ENCODE measurements at regions not wholly inside any gene's neighbourhood (a gene's known extent, or its start where the extent isn't known, plus 50 kb on each side); places are given as distances from the start of the nearest gene placed in this dataset.

DNA sequence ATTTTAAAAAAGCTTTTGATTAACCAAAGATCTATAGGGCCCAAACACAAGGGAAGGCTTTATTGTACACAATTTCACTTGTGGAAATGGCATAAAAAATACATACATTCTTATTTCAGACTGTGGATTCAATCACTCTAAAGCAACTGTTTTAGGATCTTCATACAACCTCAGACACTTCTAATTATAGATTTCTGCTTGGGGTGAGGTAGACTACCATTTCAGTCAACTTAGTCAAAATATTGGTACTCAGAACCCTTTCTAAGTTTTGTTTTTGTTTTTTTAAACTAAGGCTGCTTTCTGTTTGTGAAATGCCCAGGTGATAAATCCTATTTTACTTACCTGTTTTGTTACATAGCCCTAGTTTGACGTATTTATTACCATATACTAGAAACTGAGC lies 284.5 kb upstream of the RASA1 start:
- Mint-ChIP-seq H3K4me3 (no peak overlapping the region), H3K27ac (no peak overlapping the region), H3K4me1 (no peaks in the 10 kb centered on the region), H3K27me3 (peaks cover 11% of the 10 kb centered on the region), H3K9me3 (ENCODE audit: insufficient read depth) (no peaks in the 10 kb centered on the region)
- DNase-seq (no peak), ATAC-seq (ENCODE audit: low read depth) (no peak)
- Histone ChIP-seq H3K79me2 (ENCODE audit: control insufficient read depth, insufficient read depth, low read length) (no peaks in the 10 kb centered on the region), H3K9me3 (ENCODE audit: control extremely low read depth in 1 of 3, control insufficient read depth in 2 of 3, insufficient read depth in 1 of 3, low read length in 2 of 3) (no peaks in the 10 kb centered on the region), H2AFZ (ENCODE audit: insufficient read depth, low read depth, low read length, poor library complexity, severe bottlenecking) (no peak overlapping the region), H3K4me3 (ENCODE audit: control extremely low read depth in 1 of 5, extremely low read depth in 1 of 5, insufficient read depth in 1 of 5, low read depth in 2 of 5, low read length in 4 of 5) (no peak overlapping the region), H3K36me3 (replicated peaks in 1 of 2; ENCODE audit: control extremely low read depth in 1 of 2, control insufficient read depth in 1 of 2, extremely low read depth in 1 of 2, insufficient read depth in 2 of 2, low read length in 1 of 2) (no peaks in the 10 kb centered on the region), H3K4me2 (replicated peaks; ENCODE audit: low read depth, low read length, poor library complexity, severe bottlenecking) (no peak overlapping the region), H3K27ac (ENCODE audit: low read length in 2 of 2) (no peak overlapping the region), H4K20me1 (ENCODE audit: control insufficient read depth, insufficient read depth, low read length, poor library complexity, severe bottlenecking) (no peaks in the 10 kb centered on the region), H3K9ac (ENCODE audit: low read length) (no peak overlapping the region), H3K27me3 (replicated peaks in 1 of 4; ENCODE audit: control extremely low read depth in 1 of 4, control insufficient read depth in 3 of 4, insufficient read depth in 4 of 4, low read length in 3 of 4) (no peaks in the 10 kb centered on the region), H3K4me1 (ENCODE audit: control insufficient read depth in 2 of 2, insufficient read depth in 2 of 2, low read length in 2 of 2) (no peaks in the 10 kb centered on the region)
- intact Hi-C loops (cut with micrococcal nuclease), result no loop called here
- CTCF ChIA-PET, result interaction anchor here (1.0 kb wide), 1 partner anchor 10 kb away, joined by 3 read pairs; no protein-coding TSS in a partner anchor
- WGBS (ENCODE audit: insufficient coverage), result no CpG with 5 or more reads among the region's 1 CpG
- POLR2A ChIA-PET, result no interaction called here
- TF ChIP-seq EZH2 (IDR thresholded peaks at IDR 0.05; ENCODE audit: borderline replicate concordance, insufficient read depth, low read depth, low read length, poor library complexity, severe bottlenecking), result no peak
- TF ChIP-seq, protein P1, sequence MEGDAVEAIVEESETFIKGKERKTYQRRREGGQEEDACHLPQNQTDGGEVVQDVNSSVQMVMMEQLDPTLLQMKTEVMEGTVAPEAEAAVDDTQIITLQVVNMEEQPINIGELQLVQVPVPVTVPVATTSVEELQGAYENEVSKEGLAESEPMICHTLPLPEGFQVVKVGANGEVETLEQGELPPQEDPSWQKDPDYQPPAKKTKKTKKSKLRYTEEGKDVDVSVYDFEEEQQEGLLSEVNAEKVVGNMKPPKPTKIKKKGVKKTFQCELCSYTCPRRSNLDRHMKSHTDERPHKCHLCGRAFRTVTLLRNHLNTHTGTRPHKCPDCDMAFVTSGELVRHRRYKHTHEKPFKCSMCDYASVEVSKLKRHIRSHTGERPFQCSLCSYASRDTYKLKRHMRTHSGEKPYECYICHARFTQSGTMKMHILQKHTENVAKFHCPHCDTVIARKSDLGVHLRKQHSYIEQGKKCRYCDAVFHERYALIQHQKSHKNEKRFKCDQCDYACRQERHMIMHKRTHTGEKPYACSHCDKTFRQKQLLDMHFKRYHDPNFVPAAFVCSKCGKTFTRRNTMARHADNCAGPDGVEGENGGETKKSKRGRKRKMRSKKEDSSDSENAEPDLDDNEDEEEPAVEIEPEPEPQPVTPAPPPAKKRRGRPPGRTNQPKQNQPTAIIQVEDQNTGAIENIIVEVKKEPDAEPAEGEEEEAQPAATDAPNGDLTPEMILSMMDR (IDR thresholded peaks at IDR 0.05), result no peak

- no peaks in the 10 kb centered on the region for H3K79me2 ChIP-seq (ENCODE audit: control insufficient read depth, insufficient read depth, low read length)
- H3K9me3 ChIP-seq (ENCODE audit: control extremely low read depth in 1 of 3, control insufficient read depth in 2 of 3, insufficient read depth in 1 of 3, low read length in 2 of 3), result no peaks in the 10 kb centered on the region
- TF ChIP-seq EZH2 (IDR thresholded peaks at IDR 0.05; ENCODE audit: borderline replicate concordance, insufficient read depth, low read depth, low read length, poor library complexity, severe bottlenecking), result no peak
- TF ChIP-seq, protein P1 (IDR thresholded peaks at IDR 0.05), result peak; percentile 32
- ChIA-PET POLR2A (no interaction called here), CTCF (interaction anchor here (0.7 to 3.8 kb wide), 3 partner anchors 394 to 515 kb away, joined by 3 to 25 read pairs (median 3); no protein-coding TSS in a partner anchor)
- WGBS (ENCODE audit: insufficient coverage), result no CpG with 5 or more reads among the region's 3 CpGs
- Mint-ChIP-seq H3K27ac (no peak overlapping the region), H3K27me3 (peaks cover 4% of the 10 kb centered on the region), H3K4me1 (no peaks in the 10 kb centered on the region), H3K9me3 (ENCODE audit: insufficient read depth) (no peaks in the 10 kb centered on the region), H3K4me3 (no peak overlapping the region)
- intact Hi-C loops (cut with micrococcal nuclease), result loop anchor here (1.0 kb wide), 1 partner anchor 413 kb away; no protein-coding TSS in a partner anchor
- no peak overlapping the region for H2AFZ ChIP-seq (ENCODE audit: insufficient read depth, low read depth, low read length, poor library complexity, severe bottlenecking)
- no peak overlapping the region for H3K4me2 ChIP-seq (replicated peaks; ENCODE audit: low read depth, low read length, poor library complexity, severe bottlenecking)
- H3K27ac ChIP-seq (ENCODE audit: low read length in 2 of 2), result no peak overlapping the region
- no peaks in the 10 kb centered on the region for H3K4me1 ChIP-seq (ENCODE audit: control insufficient read depth in 2 of 2, insufficient read depth in 2 of 2, low read length in 2 of 2)
- no peak for DNase-seq
- H4K20me1 ChIP-seq (ENCODE audit: control insufficient read depth, insufficient read depth, low read length, poor library complexity, severe bottlenecking), result no peaks in the 10 kb centered on the region
- no peak overlapping the region for H3K4me3 ChIP-seq (ENCODE audit: control extremely low read depth in 1 of 5, extremely low read depth in 1 of 5, insufficient read depth in 1 of 5, low read depth in 2 of 5, low read length in 4 of 5)
- no peaks in the 10 kb centered on the region for H3K36me3 ChIP-seq (replicated peaks in 1 of 2; ENCODE audit: control extremely low read depth in 1 of 2, control insufficient read depth in 1 of 2, extremely low read depth in 1 of 2, insufficient read depth in 2 of 2, low read length in 1 of 2)
- ATAC-seq (ENCODE audit: low read depth), result no peak
- H3K27me3 ChIP-seq (replicated peaks in 1 of 4; ENCODE audit: control extremely low read depth in 1 of 4, control insufficient read depth in 3 of 4, insufficient read depth in 4 of 4, low read length in 3 of 4), result no peaks in the 10 kb centered on the region
- H3K9ac ChIP-seq (ENCODE audit: low read length), result no peak overlapping the region
Observed at GRCh38 chr5:86986837-86987236, 280.8 kb upstream of the RASA1 start.

Data from B cell (primary cell).